Uterus (tissue), 2 donors: ENCODE measurements at regions not wholly inside any gene's neighbourhood (a gene's known extent, or its start where the extent isn't known, plus 50 kb on each side); places are given as distances from the start of the nearest gene placed in this dataset.

Source experiments
- CTCF ChIP-seq, 4 experiments: fragments of 200-600 bp in 2 of 4; fragments of 450-650 bp in 2 of 4; sonication (generic) in 2 of 4; IDR thresholded peaks; one replicate each; pipeline ENCODE4 v1.5.1; 2016 to 2019; ENCODE audit warnings: antibody characterized with exemption in 4 of 4, mild to moderate bottlenecking in 2 of 4, moderate library complexity in 1 of 4
- POLR2A ChIP-seq, 2 donors: fragments of 450-650 bp; IDR thresholded peaks; one replicate each; pipeline ENCODE4 v1.6.1; 2016; ENCODE audit warnings: antibody characterized with exemption in 2 of 2, mild to moderate bottlenecking in 1 of 2, moderate library complexity in 1 of 2

- TF ChIP-seq CTCF (IDR thresholded peaks at IDR 0.05): no peak
- no peak for TF ChIP-seq POLR2A (IDR thresholded peaks at IDR 0.05)
Measured at GRCh38 chr3:34973586-34973985, 665.7 kb upstream of the ARPP21 start.
